DND-41 (cell line): ENCODE measurements at regions not wholly inside any gene's neighbourhood (a gene's known extent, or its start where the extent isn't known, plus 50 kb on each side); places are given as distances from the start of the nearest gene placed in this dataset.

Source experiments
- CTCF ChIP-seq: IDR thresholded peaks from 2 replicates; pipeline ENCODE4 v1.5.1; 2012; ENCODE audit warnings: borderline replicate concordance, low read length, moderate library complexity, mild to moderate bottlenecking; ENCODE audit not compliant: poor library complexity, severe bottlenecking; ENCODE audit errors: extremely low read depth
- EZH2 ChIP-seq: IDR thresholded peaks from 3 replicates; pipeline ENCODE4 v1.6.1; 2012; ENCODE audit warnings: borderline replicate concordance, low read depth, mild to moderate bottlenecking, moderate library complexity, low read length, inconsistent platforms; ENCODE audit not compliant: severe bottlenecking

- TF ChIP-seq CTCF (no peak), EZH2 (no peak)
Observed at GRCh38 chr2:156841321-156841720, 405.1 kb downstream of the GPD2 start.
